ENCODE measurements at regions not wholly inside any gene's neighbourhood (a gene's known extent, or its start where the extent isn't known, plus 50 kb on each side); places are given as distances from the start of the nearest gene placed in this dataset.

GRCh38 chr6:22808466-22808865, 239.1 kb downstream of the HDGFL1 start:
- DNase-seq (ENCODE audit: low spot score), result no peak

GRCh38 chr6:22809370-22809769, 240.0 kb downstream of the HDGFL1 start:
- no peak for DNase-seq (ENCODE audit: low spot score)

GRCh38 chr6:22819209-22819608, 249.8 kb downstream of the HDGFL1 start:
- DNase-seq (ENCODE audit: low spot score), result no peak

- no peak for DNase-seq (ENCODE audit: low spot score)
Observed at GRCh38 chr6:22821664-22822320, 252.4 kb downstream of the HDGFL1 start.

- DNase-seq (ENCODE audit: low spot score), result no peak
Observed at GRCh38 chr6:22825210-22825609, 255.8 kb downstream of the HDGFL1 start.

GRCh38 chr6:22826961-22827360, 257.6 kb downstream of the HDGFL1 start:
- no peak for DNase-seq (ENCODE audit: low spot score)

- no peak for DNase-seq (ENCODE audit: low spot score)
Observed at GRCh38 chr6:22827760-22828159, 258.4 kb downstream of the HDGFL1 start.

- DNase-seq (ENCODE audit: low spot score), result peak; percentile 59
Observed at GRCh38 chr6:22828179-22829062, 259.1 kb downstream of the HDGFL1 start.

GRCh38 chr6:22829070-22829469, 259.7 kb downstream of the HDGFL1 start:
- no peak for DNase-seq (ENCODE audit: low spot score)

GRCh38 chr6:22830463-22830862, 261.1 kb downstream of the HDGFL1 start:
- no peak for DNase-seq (ENCODE audit: low spot score)

- no peak for DNase-seq (ENCODE audit: low spot score)
Observed at GRCh38 chr6:22833191-22833590, 263.8 kb downstream of the HDGFL1 start.

- DNase-seq (ENCODE audit: low spot score), result no peak
Observed at GRCh38 chr6:22838345-22838744, 269.0 kb downstream of the HDGFL1 start.

GRCh38 chr6:22845467-22845866, 276.1 kb downstream of the HDGFL1 start:
- DNase-seq (ENCODE audit: low spot score), result no peak

- DNase-seq (ENCODE audit: low spot score), result no peak
Observed at GRCh38 chr6:22848121-22848520, 278.8 kb downstream of the HDGFL1 start.

GRCh38 chr6:22849921-22850320, 280.6 kb downstream of the HDGFL1 start:
- no peak for DNase-seq (ENCODE audit: low spot score)

GRCh38 chr6:22852101-22852500, 282.7 kb downstream of the HDGFL1 start:
- no peak for DNase-seq (ENCODE audit: low spot score)

- no peak for DNase-seq (ENCODE audit: low spot score)
Observed at GRCh38 chr6:22873513-22874136, 304.3 kb downstream of the HDGFL1 start.

GRCh38 chr6:22875845-22876244, 306.5 kb downstream of the HDGFL1 start:
- DNase-seq (ENCODE audit: low spot score), result no peak

GRCh38 chr6:22878324-22878701, 308.9 kb downstream of the HDGFL1 start:
- DNase-seq (ENCODE audit: low spot score), result no peak

GRCh38 chr6:22878706-22879105, 309.3 kb downstream of the HDGFL1 start:
- DNase-seq (ENCODE audit: low spot score), result no peak

GRCh38 chr6:22880686-22881433, 311.5 kb downstream of the HDGFL1 start:
- DNase-seq (ENCODE audit: low spot score), result no peak

GRCh38 chr6:22882581-22882980, 313.2 kb downstream of the HDGFL1 start:
- DNase-seq (ENCODE audit: low spot score), result no peak

All from ureter (tissue), 1 donor.